ENCODE measurements at regions not wholly inside any gene's neighbourhood (a gene's known extent, or its start where the extent isn't known, plus 50 kb on each side); places are given as distances from the start of the nearest gene placed in this dataset.

- no peak overlapping the region for H2AFZ ChIP-seq
- DNase-seq (ENCODE audit: low spot score) (no peak), ATAC-seq (no peak)
- H3K79me2 ChIP-seq (replicated peaks; ENCODE audit: insufficient read depth), result no peaks in the 10 kb centered on the region
- H3F3A ChIP-seq (replicated peaks; ENCODE audit: low read depth), result no peaks in the 10 kb centered on the region
- H3K4me2 ChIP-seq, result no peak overlapping the region
- Mint-ChIP-seq H3K9me3 (peaks cover 3% of the 10 kb centered on the region; the same call in 1 of the 3 replicates), H3K27me3 (ENCODE audit: insufficient read depth, low read depth, poor library complexity) (peaks cover 2% of the 10 kb centered on the region), H3K4me3 (no peak overlapping the region), H3K36me3 (ENCODE audit: low read depth) (no peaks in the 10 kb centered on the region), H3K27ac (no peak overlapping the region), H3K4me1 (no peaks in the 10 kb centered on the region)
- H3K9me2 ChIP-seq (ENCODE audit: insufficient read depth), result no peaks in the 10 kb centered on the region
- no peaks in the 10 kb centered on the region for H3K4me1 ChIP-seq (ENCODE audit: insufficient read depth)
- no peaks in the 10 kb centered on the region for H3K27me3 ChIP-seq (ENCODE audit: insufficient read depth)
- no peak overlapping the region for H3K27ac ChIP-seq (ENCODE audit: low read depth)
- no peaks in the 10 kb centered on the region for H3K36me3 ChIP-seq (ENCODE audit: insufficient read depth)
- TF ChIP-seq, protein P1, sequence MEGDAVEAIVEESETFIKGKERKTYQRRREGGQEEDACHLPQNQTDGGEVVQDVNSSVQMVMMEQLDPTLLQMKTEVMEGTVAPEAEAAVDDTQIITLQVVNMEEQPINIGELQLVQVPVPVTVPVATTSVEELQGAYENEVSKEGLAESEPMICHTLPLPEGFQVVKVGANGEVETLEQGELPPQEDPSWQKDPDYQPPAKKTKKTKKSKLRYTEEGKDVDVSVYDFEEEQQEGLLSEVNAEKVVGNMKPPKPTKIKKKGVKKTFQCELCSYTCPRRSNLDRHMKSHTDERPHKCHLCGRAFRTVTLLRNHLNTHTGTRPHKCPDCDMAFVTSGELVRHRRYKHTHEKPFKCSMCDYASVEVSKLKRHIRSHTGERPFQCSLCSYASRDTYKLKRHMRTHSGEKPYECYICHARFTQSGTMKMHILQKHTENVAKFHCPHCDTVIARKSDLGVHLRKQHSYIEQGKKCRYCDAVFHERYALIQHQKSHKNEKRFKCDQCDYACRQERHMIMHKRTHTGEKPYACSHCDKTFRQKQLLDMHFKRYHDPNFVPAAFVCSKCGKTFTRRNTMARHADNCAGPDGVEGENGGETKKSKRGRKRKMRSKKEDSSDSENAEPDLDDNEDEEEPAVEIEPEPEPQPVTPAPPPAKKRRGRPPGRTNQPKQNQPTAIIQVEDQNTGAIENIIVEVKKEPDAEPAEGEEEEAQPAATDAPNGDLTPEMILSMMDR (conservative IDR thresholded peaks at IDR 0.05; ENCODE audit: low read depth in 2 of 2), result no peak
- H4K20me1 ChIP-seq (replicated peaks; ENCODE audit: insufficient read depth), result no peaks in the 10 kb centered on the region
- H3K4me3 ChIP-seq, result no peak overlapping the region
Measured at GRCh38 chr7:16353226-16353625, 68.1 kb downstream of the CRPPA start.

- Histone ChIP-seq H3K27me3 (ENCODE audit: insufficient read depth) (no peaks in the 10 kb centered on the region), H3K4me2 (no peak overlapping the region), H4K20me1 (replicated peaks; ENCODE audit: insufficient read depth) (no peaks in the 10 kb centered on the region), H2AFZ (no peak overlapping the region), H3K9me2 (ENCODE audit: insufficient read depth) (no peaks in the 10 kb centered on the region), H3K27ac (ENCODE audit: low read depth) (no peak overlapping the region), H3F3A (replicated peaks; ENCODE audit: low read depth) (no peaks in the 10 kb centered on the region), H3K4me1 (ENCODE audit: insufficient read depth) (no peaks in the 10 kb centered on the region), H3K79me2 (replicated peaks; ENCODE audit: insufficient read depth) (no peaks in the 10 kb centered on the region), H3K4me3 (no peak overlapping the region), H3K36me3 (ENCODE audit: insufficient read depth) (no peaks in the 10 kb centered on the region)
- no peaks in the 10 kb centered on the region for H3K4me1 Mint-ChIP-seq
- H3K4me3 Mint-ChIP-seq, result no peak overlapping the region
- no peaks in the 10 kb centered on the region for H3K36me3 Mint-ChIP-seq (ENCODE audit: low read depth)
- ATAC-seq (no peak), DNase-seq (ENCODE audit: low spot score) (no peak)
- TF ChIP-seq ZNF331 (CRISPR knock-in tag; IDR thresholded peaks at IDR 0.05; ENCODE audit: low read depth) (no peak), EZH2phosphoT487 (IDR thresholded peaks at IDR 0.05; ENCODE audit: unreplicated experiment) (no peak)
- H3K27ac Mint-ChIP-seq, result no peak overlapping the region
- peaks cover 3% of the 10 kb centered on the region; the same call in 1 of the 3 replicates for H3K9me3 Mint-ChIP-seq
- peaks cover 2% of the 10 kb centered on the region for H3K27me3 Mint-ChIP-seq (ENCODE audit: insufficient read depth, low read depth, poor library complexity)
Measured at GRCh38 chr7:16350634-16351033, 70.7 kb downstream of the CRPPA start.

DNA sequence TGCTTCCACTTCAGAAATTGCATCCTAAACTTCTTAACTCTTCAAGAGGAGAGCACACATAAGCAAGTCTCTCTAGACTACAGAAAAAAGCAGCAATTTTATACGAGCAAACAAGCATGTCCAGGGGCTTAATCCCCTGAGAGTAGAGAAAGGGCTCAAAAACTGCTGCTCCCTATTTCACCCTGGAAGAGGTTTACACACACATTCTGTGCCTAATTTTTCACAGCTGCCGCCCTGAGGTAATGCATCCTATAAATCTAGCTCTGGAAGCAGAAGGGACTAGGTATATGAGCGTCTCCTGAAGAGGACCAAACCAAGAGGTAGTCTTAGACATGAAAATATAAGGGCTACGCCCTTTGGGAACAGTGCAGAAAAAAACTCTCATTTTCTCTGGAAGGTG, 73.1 kb downstream of the CRPPA start:
- ATAC-seq (no peak), DNase-seq (ENCODE audit: low spot score) (no peak)
- Histone ChIP-seq H3K27ac (ENCODE audit: low read depth) (no peak overlapping the region), H2AFZ (no peak overlapping the region), H3K4me1 (ENCODE audit: insufficient read depth) (no peaks in the 10 kb centered on the region), H3K9me2 (ENCODE audit: insufficient read depth) (0 out of 2 replicates have a peak, but pooled peaks cover 6% of the 10 kb centered on the region), H3K79me2 (replicated peaks; ENCODE audit: insufficient read depth) (no peaks in the 10 kb centered on the region), H3K27me3 (ENCODE audit: insufficient read depth) (no peaks in the 10 kb centered on the region), H3K36me3 (ENCODE audit: insufficient read depth) (no peaks in the 10 kb centered on the region), H4K20me1 (replicated peaks; ENCODE audit: insufficient read depth) (no peaks in the 10 kb centered on the region), H3K4me2 (no peak overlapping the region), H3F3A (replicated peaks; ENCODE audit: low read depth) (no peaks in the 10 kb centered on the region), H3K4me3 (no peak overlapping the region)
- Mint-ChIP-seq H3K27me3 (ENCODE audit: insufficient read depth, low read depth, poor library complexity) (peaks cover 1% of the 10 kb centered on the region), H3K27ac (no peak overlapping the region), H3K9me3 (peaks cover 6% of the 10 kb centered on the region; the same call in 2 of the 3 replicates), H3K4me1 (no peaks in the 10 kb centered on the region), H3K4me3 (no peak overlapping the region), H3K36me3 (ENCODE audit: low read depth) (0 out of 3 replicates have a peak, but pooled peaks cover 3% of the 10 kb centered on the region)
- TF ChIP-seq, protein P1 (conservative IDR thresholded peaks at IDR 0.05; ENCODE audit: low read depth in 2 of 2), result no peak
- TF ChIP-seq, protein P2, sequence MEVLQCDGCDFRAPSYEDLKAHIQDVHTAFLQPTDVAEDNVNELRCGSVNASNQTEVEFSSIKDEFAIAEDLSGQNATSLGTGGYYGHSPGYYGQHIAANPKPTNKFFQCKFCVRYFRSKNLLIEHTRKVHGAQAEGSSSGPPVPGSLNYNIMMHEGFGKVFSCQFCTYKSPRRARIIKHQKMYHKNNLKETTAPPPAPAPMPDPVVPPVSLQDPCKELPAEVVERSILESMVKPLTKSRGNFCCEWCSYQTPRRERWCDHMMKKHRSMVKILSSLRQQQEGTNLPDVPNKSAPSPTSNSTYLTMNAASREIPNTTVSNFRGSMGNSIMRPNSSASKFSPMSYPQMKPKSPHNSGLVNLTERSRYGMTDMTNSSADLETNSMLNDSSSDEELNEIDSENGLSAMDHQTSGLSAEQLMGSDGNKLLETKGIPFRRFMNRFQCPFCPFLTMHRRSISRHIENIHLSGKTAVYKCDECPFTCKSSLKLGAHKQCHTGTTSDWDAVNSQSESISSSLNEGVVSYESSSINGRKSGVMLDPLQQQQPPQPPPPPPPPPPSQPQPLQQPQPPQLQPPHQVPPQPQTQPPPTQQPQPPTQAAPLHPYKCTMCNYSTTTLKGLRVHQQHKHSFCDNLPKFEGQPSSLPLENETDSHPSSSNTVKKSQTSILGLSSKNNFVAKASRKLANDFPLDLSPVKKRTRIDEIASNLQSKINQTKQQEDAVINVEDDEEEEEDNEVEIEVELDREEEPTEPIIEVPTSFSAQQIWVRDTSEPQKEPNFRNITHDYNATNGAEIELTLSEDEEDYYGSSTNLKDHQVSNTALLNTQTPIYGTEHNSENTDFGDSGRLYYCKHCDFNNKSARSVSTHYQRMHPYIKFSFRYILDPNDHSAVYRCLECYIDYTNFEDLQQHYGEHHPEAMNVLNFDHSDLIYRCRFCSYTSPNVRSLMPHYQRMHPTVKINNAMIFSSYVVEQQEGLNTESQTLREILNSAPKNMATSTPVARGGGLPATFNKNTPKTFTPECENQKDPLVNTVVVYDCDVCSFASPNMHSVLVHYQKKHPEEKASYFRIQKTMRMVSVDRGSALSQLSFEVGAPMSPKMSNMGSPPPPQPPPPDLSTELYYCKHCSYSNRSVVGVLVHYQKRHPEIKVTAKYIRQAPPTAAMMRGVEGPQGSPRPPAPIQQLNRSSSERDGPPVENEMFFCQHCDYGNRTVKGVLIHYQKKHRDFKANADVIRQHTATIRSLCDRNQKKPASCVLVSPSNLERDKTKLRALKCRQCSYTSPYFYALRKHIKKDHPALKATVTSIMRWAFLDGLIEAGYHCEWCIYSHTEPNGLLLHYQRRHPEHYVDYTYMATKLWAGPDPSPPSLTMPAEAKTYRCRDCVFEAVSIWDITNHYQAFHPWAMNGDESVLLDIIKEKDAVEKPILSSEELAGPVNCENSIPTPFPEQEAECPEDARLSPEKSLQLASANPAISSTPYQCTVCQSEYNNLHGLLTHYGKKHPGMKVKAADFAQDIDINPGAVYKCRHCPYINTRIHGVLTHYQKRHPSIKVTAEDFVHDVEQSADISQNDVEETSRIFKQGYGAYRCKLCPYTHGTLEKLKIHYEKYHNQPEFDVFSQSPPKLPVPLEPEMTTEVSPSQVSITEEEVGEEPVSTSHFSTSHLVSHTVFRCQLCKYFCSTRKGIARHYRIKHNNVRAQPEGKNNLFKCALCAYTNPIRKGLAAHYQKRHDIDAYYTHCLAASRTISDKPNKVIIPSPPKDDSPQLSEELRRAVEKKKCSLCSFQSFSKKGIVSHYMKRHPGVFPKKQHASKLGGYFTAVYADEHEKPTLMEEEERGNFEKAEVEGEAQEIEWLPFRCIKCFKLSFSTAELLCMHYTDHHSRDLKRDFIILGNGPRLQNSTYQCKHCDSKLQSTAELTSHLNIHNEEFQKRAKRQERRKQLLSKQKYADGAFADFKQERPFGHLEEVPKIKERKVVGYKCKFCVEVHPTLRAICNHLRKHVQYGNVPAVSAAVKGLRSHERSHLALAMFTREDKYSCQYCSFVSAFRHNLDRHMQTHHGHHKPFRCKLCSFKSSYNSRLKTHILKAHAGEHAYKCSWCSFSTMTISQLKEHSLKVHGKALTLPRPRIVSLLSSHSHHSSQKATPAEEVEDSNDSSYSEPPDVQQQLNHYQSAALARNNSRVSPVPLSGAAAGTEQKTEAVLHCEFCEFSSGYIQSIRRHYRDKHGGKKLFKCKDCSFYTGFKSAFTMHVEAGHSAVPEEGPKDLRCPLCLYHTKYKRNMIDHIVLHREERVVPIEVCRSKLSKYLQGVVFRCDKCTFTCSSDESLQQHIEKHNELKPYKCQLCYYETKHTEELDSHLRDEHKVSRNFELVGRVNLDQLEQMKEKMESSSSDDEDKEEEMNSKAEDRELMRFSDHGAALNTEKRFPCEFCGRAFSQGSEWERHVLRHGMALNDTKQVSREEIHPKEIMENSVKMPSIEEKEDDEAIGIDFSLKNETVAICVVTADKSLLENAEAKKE (CRISPR knock-in tag; IDR thresholded peaks at IDR 0.05), result no peak

All from GM23338 (cell line).